Kidney epithelial cell (primary cell): ENCODE measurements at regions not wholly inside any gene's neighbourhood (a gene's known extent, or its start where the extent isn't known, plus 50 kb on each side); places are given as distances from the start of the nearest gene placed in this dataset.

Experiments used
- DNase-seq: peaks from one replicate; pipeline ENCODE4 v3.0.0-alpha.2; 2010; ENCODE audit warnings: low read depth
- H3K27me3 ChIP-seq: 2 replicates; pipeline ENCODE4 v1.6.0; 2011; ENCODE audit warnings: low read length; ENCODE audit not compliant: control insufficient read depth, insufficient read depth
- H3K36me3 ChIP-seq: 2 replicates; pipeline ENCODE4 v1.5.1; 2011; ENCODE audit warnings: low read length; ENCODE audit not compliant: control insufficient read depth, insufficient read depth
- H3K4me3 ChIP-seq: 2 replicates; pipeline ENCODE4 v1.5.1; 2011; ENCODE audit warnings: low read depth, mild to moderate bottlenecking, control low read depth, low read length
- CTCF ChIP-seq: IDR thresholded peaks from 2 replicates; pipeline ENCODE4 v1.5.1; 2011; ENCODE audit warnings: mild to moderate bottlenecking, moderate library complexity, low read length, control low read depth, inconsistent platforms; ENCODE audit not compliant: insufficient read depth, poor library complexity, severe bottlenecking

GRCh38 chr4:38230821-38231563 is 270.8 kb downstream of the PTTG2 start:
- no peak for DNase-seq
- Histone ChIP-seq H3K36me3 (no peaks in the 10 kb centered on the region), H3K4me3 (no peak overlapping the region)

GRCh38 chr4:38231626-38232025 is 271.4 kb downstream of the PTTG2 start:
- H3K4me3 ChIP-seq = no peak overlapping the region
- DNase-seq = no peak
- H3K36me3 ChIP-seq = no peaks in the 10 kb centered on the region
- no peak for TF ChIP-seq CTCF
- H3K27me3 ChIP-seq = no peaks in the 10 kb centered on the region

More at GRCh38 chr4:38230821-38231563, 270.8 kb downstream of the PTTG2 start:
- no peak for TF ChIP-seq CTCF
- no peaks in the 10 kb centered on the region for H3K27me3 ChIP-seq

GRCh38 chr4:38232741-38233140 is 272.5 kb downstream of the PTTG2 start:
- DNase-seq = no peak
- no peak overlapping the region for H3K4me3 ChIP-seq
- no peaks in the 10 kb centered on the region for H3K27me3 ChIP-seq
- no peaks in the 10 kb centered on the region for H3K36me3 ChIP-seq
- TF ChIP-seq CTCF = no peak

GRCh38 chr4:38233727-38234480 is 273.7 kb downstream of the PTTG2 start:
- DNase-seq = no peak
- no peak for TF ChIP-seq CTCF
- Histone ChIP-seq H3K36me3 (no peaks in the 10 kb centered on the region), H3K4me3 (no peak overlapping the region), H3K27me3 (no peaks in the 10 kb centered on the region)

- Histone ChIP-seq H3K36me3 (no peaks in the 10 kb centered on the region), H3K27me3 (no peaks in the 10 kb centered on the region), H3K4me3 (no peak overlapping the region)
- no peak for TF ChIP-seq CTCF
- no peak for DNase-seq
Measured at GRCh38 chr4:38235354-38235753, 275.2 kb downstream of the PTTG2 start.

GRCh38 chr4:38236003-38236402 is 275.8 kb downstream of the PTTG2 start:
- TF ChIP-seq CTCF = no peak
- no peak overlapping the region for H3K4me3 ChIP-seq
- no peaks in the 10 kb centered on the region for H3K36me3 ChIP-seq
- H3K27me3 ChIP-seq = no peaks in the 10 kb centered on the region
- no peak for DNase-seq
